Psoas muscle (tissue), 7 donors: ENCODE measurements at regions not wholly inside any gene's neighbourhood (a gene's known extent, or its start where the extent isn't known, plus 50 kb on each side); places are given as distances from the start of the nearest gene placed in this dataset.

Experiments
- ATAC-seq, 4 donors: fragments of 200-7000 bp; cut with Tn5 transposase; one replicate each; pipeline ENCODE4 v1.9.1; 2020; ENCODE audit warnings: moderate library complexity in 3 of 4, mild to moderate bottlenecking in 2 of 4
- DNase-seq, 2 donors: peaks; one replicate each; pipeline ENCODE4 v3.0.0-alpha.2; 2020
- H3K27ac ChIP-seq: fragments of 200-600 bp; one replicate; pipeline ENCODE4 v1.8.0; 2022
- H3K27me3 ChIP-seq, 3 donors: fragments of 200-600 bp in 1 of 3; one replicate each; pipeline versions ENCODE4 v1.6.1 to v1.8.0; 2013 to 2022; ENCODE audit warnings: low read length in 2 of 3, mild to moderate bottlenecking in 2 of 3, moderate library complexity in 1 of 3; ENCODE audit not compliant: insufficient read depth in 3 of 3
- H3K36me3 ChIP-seq, 2 donors: fragments of 200-600 bp in 1 of 2; one replicate each; pipeline versions ENCODE4 v1.6.1 to v1.8.0; 2013 to 2022; ENCODE audit warnings: low read depth in 1 of 2, mild to moderate bottlenecking in 1 of 2, moderate library complexity in 1 of 2; ENCODE audit not compliant: insufficient read depth in 1 of 2
- H3K4me1 ChIP-seq: fragments of 200-600 bp; one replicate; pipeline ENCODE4 v1.8.0; 2022
- H3K4me3 ChIP-seq: fragments of 200-600 bp; one replicate; pipeline ENCODE4 v1.8.0; 2022; ENCODE audit warnings: mild to moderate bottlenecking
- H3K9me3 ChIP-seq: fragments of 200-600 bp; one replicate; pipeline ENCODE4 v1.8.0; 2022
- CTCF ChIP-seq: fragments of 200-600 bp; IDR thresholded peaks from one replicate; pipeline ENCODE4 v1.8.0; 2022; ENCODE audit warnings: antibody characterized with exemption
- WGBS, 3 donors: extraction: QIAGEN DNeasy Blood & Tissue Kit; methylation state at CpG; one replicate each; pipeline versions ENCODE4 v1.1.6 to v1.1.7; 2013; 5-methylcytosine and 5-hydroxymethylcytosine counted together
- intact Hi-C, 2 donors: fragments of 100-400 bp; cut with DNase I; formaldehyde crosslinking; loops; one replicate each; pipeline versions ENCODE4 v1.11.0 to v1.14.2; 2022
- donor health status: healthy with polysubstance abuse.
- donor health status: DM: no; HTN: no; CAD: no; lungs with moderate emphysema.
- donor health status: Bipolar disorder and iron deficiency.
- donor health status: healthy.
- donor health status: DM: yes; HTN: yes; CAD: no.
- donor health status: DM: no; HTN: no; CAD: no.
- donor health status: DM: yes; HTN: yes; CAD: no.

GRCh38 chr5:129398026-129398678 is 61.9 kb upstream of the ADAMTS19 start:
- Histone ChIP-seq H3K27ac (no peak overlapping the region), H3K4me3 (no peak overlapping the region), H3K9me3 (no peaks in the 10 kb centered on the region), H3K36me3 (no peaks in the 10 kb centered on the region), H3K27me3 (no peaks in the 10 kb centered on the region), H3K4me1 (no peaks in the 10 kb centered on the region)
- WGBS, 3 donors, result 79 to 87% (median 81%) methylated on average over 1 of the region's 1 CpG
- intact Hi-C loops, result loop anchor here in 1 of 2 donors (10.0 kb wide), 1 partner anchor 367 kb away; no protein-coding TSS in a partner anchor
- DNase-seq (no peak), ATAC-seq (no peak)
- TF ChIP-seq CTCF, result no peak

GRCh38 chr5:129399069-129399468 is 61.0 kb upstream of the ADAMTS19 start:
- H3K36me3 ChIP-seq, result no peaks in the 10 kb centered on the region
- TF ChIP-seq CTCF, result no peak
- H3K4me1 ChIP-seq, result no peaks in the 10 kb centered on the region
- intact Hi-C loops, result loop anchor here in 1 of 2 donors (10.0 kb wide), 1 partner anchor 366 kb away; no protein-coding TSS in a partner anchor
- ATAC-seq, result no peak
- WGBS, 3 donors, result 80 to 86% (median 86%) methylated on average over 2 of the region's 2 CpGs
- H3K27ac ChIP-seq, result no peak overlapping the region
- DNase-seq, result no peak
- H3K9me3 ChIP-seq, result no peaks in the 10 kb centered on the region
- H3K27me3 ChIP-seq, result no peaks in the 10 kb centered on the region
- no peak overlapping the region for H3K4me3 ChIP-seq

GRCh38 chr5:129400395-129400983 is 59.6 kb upstream of the ADAMTS19 start:
- no peaks in the 10 kb centered on the region for H3K36me3 ChIP-seq
- H3K27me3 ChIP-seq, result no peaks in the 10 kb centered on the region
- H3K27ac ChIP-seq, result no peak overlapping the region
- H3K9me3 ChIP-seq, result no peaks in the 10 kb centered on the region
- ATAC-seq (no peak), DNase-seq (no peak)
- peak; percentile 26 for TF ChIP-seq CTCF
- H3K4me1 ChIP-seq, result no peaks in the 10 kb centered on the region
- 34 to 45% (median 37%) methylated on average over 5 of the region's 5 CpGs for WGBS, 3 donors
- intact Hi-C loops, result loop anchor here in 1 of 2 donors (10.0 kb wide), 1 partner anchor 364 kb away; no protein-coding TSS in a partner anchor
- no peak overlapping the region for H3K4me3 ChIP-seq

- H3K4me3 ChIP-seq, result no peak overlapping the region
- no peak for TF ChIP-seq CTCF
- no peaks in the 10 kb centered on the region for H3K9me3 ChIP-seq
- no peaks in the 10 kb centered on the region for H3K4me1 ChIP-seq
- intact Hi-C loops, result loop anchor here in 1 of 2 donors (10.0 kb wide), 1 partner anchor 360 kb away; no protein-coding TSS in a partner anchor
- no peaks in the 10 kb centered on the region for H3K36me3 ChIP-seq
- WGBS, 3 donors, result 53 to 60% (median 57%) methylated on average over 2 of the region's 2 CpGs
- ATAC-seq (no peak), DNase-seq (no peak)
- no peaks in the 10 kb centered on the region for H3K27me3 ChIP-seq
- H3K27ac ChIP-seq, result no peak overlapping the region
Measured at GRCh38 chr5:129405222-129405621, 54.9 kb upstream of the ADAMTS19 start.
